Astrocyte (in vitro differentiated cells and primary cell): ENCODE measurements at regions not wholly inside any gene's neighbourhood (a gene's known extent, or its start where the extent isn't known, plus 50 kb on each side); places are given as distances from the start of the nearest gene placed in this dataset.

Source experiments
- DNase-seq: peaks from one replicate; pipeline ENCODE4 v3.0.0-alpha.2; 2010; ENCODE audit warnings: low read depth
- FAIRE-seq: peaks from 2 replicates; lab custom pipeline; 2011; peaks lifted over from hg19 to GRCh38; lab: Jason Lieb, UNC
- H2AFZ ChIP-seq: 2 replicates; pipeline ENCODE4 v1.6.0; 2012; ENCODE audit warnings: low read depth, low read length, inconsistent platforms
- H3K27ac ChIP-seq: 2 replicates; pipeline ENCODE4 v1.5.1; 2011; ENCODE audit warnings: low read depth, low read length, inconsistent platforms
- H3K27me3 ChIP-seq: 2 replicates; pipeline ENCODE4 v1.6.0; 2011; ENCODE audit warnings: low read length, inconsistent platforms; ENCODE audit not compliant: insufficient read depth
- H3K36me3 ChIP-seq: 2 replicates; pipeline ENCODE4 v1.5.1; 2011; ENCODE audit warnings: low read length, inconsistent platforms; ENCODE audit not compliant: insufficient read depth
- H3K4me1 ChIP-seq: 2 replicates; pipeline ENCODE4 v1.5.1; 2011; ENCODE audit warnings: low read length, inconsistent platforms; ENCODE audit not compliant: insufficient read depth
- H3K4me2 ChIP-seq: 2 replicates; pipeline ENCODE4 v1.6.0; 2012; ENCODE audit warnings: low read length, inconsistent platforms
- H3K4me3 ChIP-seq: 2 replicates; pipeline ENCODE4 v1.5.1; 2011; ENCODE audit warnings: low read depth, mild to moderate bottlenecking, low read length, inconsistent platforms; ENCODE audit not compliant: insufficient read depth
- H3K79me2 ChIP-seq: 2 replicates; pipeline ENCODE4 v1.6.0; 2012; ENCODE audit warnings: mild to moderate bottlenecking, low read length, inconsistent platforms; ENCODE audit not compliant: insufficient read depth
- H3K9ac ChIP-seq: 2 replicates; pipeline ENCODE4 v1.6.0; 2012; ENCODE audit warnings: mild to moderate bottlenecking, low read length, inconsistent platforms
- H3K9me3 ChIP-seq: 2 replicates; pipeline ENCODE4 v1.5.1; 2012; ENCODE audit warnings: low read depth, mild to moderate bottlenecking, low read length, inconsistent platforms; ENCODE audit not compliant: insufficient read depth
- H4K20me1 ChIP-seq: 2 replicates; pipeline ENCODE4 v1.6.0; 2012; ENCODE audit warnings: low read length, inconsistent platforms; ENCODE audit not compliant: insufficient read depth
- H3K27ac Mint-ChIP-seq: one replicate; pipeline ENCODE4 v1.8.0; 2021; ENCODE audit warnings: mild to moderate bottlenecking, mixed read lengths; ENCODE audit not compliant: unreplicated experiment
- H3K27me3 Mint-ChIP-seq: one replicate; pipeline ENCODE4 v1.8.0; 2021; ENCODE audit warnings: low read depth, mixed read lengths; ENCODE audit not compliant: unreplicated experiment
- H3K36me3 Mint-ChIP-seq: one replicate; pipeline ENCODE4 v1.8.0; 2021; ENCODE audit warnings: low read depth, mixed read lengths; ENCODE audit not compliant: unreplicated experiment
- H3K4me1 Mint-ChIP-seq: one replicate; pipeline ENCODE4 v1.8.0; 2021; ENCODE audit warnings: low read depth, mixed read lengths; ENCODE audit not compliant: unreplicated experiment
- H3K4me3 Mint-ChIP-seq: one replicate; pipeline ENCODE4 v1.8.0; 2021; ENCODE audit warnings: mild to moderate bottlenecking, moderate library complexity, mixed read lengths; ENCODE audit not compliant: unreplicated experiment
- H3K9me3 Mint-ChIP-seq: one replicate; pipeline ENCODE4 v1.8.0; 2021; ENCODE audit warnings: mild to moderate bottlenecking, mixed read lengths; ENCODE audit not compliant: unreplicated experiment
- EZH2 ChIP-seq: IDR thresholded peaks from 2 replicates; pipeline ENCODE4 v1.6.1; 2012; ENCODE audit warnings: mild to moderate bottlenecking, low read length, inconsistent platforms; ENCODE audit not compliant: insufficient read depth
- TF ChIP-seq, protein P1 (sequence below): IDR thresholded peaks from 2 replicates; pipeline ENCODE4 v1.5.1; 2011; ENCODE audit warnings: low read depth, mild to moderate bottlenecking, inconsistent platforms, low read length, moderate library complexity; ENCODE audit not compliant: insufficient read depth

DNA sequence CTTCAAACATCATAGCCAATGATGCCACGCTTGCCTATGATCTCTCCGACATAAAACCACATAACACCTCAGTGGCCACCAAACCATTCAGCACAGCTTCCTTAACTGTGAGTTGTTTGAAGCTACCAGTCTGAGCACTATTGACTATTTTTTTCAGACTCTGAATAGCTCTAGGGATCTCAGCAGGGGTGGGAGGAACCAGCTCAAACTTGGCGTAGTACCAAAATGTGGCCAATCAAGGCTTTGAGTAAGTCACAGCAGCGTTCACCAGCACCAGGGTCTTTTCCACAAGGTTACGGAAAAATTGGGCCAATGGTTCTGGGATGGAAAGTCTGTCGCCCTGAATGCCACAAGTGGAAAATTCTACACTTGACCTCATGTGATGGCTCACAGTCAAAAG, 70.6 kb downstream of the SMPDL3A start:
- DNase-seq, result no peak
- Histone ChIP-seq H3K27ac (no peak overlapping the region), H3K79me2 (no peaks in the 10 kb centered on the region), H3K36me3 (no peaks in the 10 kb centered on the region), H3K9me3 (no peaks in the 10 kb centered on the region), H3K27me3 (peaks cover 2% of the 10 kb centered on the region), H3K4me1 (no peaks in the 10 kb centered on the region), H3K4me2 (no peak overlapping the region), H2AFZ (no peak overlapping the region), H4K20me1 (no peaks in the 10 kb centered on the region), H3K9ac (no peak overlapping the region), H3K4me3 (no peak overlapping the region)
- H3K4me1 Mint-ChIP-seq, result no peaks in the 10 kb centered on the region
- no peak for TF ChIP-seq EZH2
- TF ChIP-seq, protein P1, sequence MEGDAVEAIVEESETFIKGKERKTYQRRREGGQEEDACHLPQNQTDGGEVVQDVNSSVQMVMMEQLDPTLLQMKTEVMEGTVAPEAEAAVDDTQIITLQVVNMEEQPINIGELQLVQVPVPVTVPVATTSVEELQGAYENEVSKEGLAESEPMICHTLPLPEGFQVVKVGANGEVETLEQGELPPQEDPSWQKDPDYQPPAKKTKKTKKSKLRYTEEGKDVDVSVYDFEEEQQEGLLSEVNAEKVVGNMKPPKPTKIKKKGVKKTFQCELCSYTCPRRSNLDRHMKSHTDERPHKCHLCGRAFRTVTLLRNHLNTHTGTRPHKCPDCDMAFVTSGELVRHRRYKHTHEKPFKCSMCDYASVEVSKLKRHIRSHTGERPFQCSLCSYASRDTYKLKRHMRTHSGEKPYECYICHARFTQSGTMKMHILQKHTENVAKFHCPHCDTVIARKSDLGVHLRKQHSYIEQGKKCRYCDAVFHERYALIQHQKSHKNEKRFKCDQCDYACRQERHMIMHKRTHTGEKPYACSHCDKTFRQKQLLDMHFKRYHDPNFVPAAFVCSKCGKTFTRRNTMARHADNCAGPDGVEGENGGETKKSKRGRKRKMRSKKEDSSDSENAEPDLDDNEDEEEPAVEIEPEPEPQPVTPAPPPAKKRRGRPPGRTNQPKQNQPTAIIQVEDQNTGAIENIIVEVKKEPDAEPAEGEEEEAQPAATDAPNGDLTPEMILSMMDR, result no peak
- no peaks in the 10 kb centered on the region for H3K27me3 Mint-ChIP-seq
- H3K36me3 Mint-ChIP-seq, result no peaks in the 10 kb centered on the region
- no peak overlapping the region for H3K4me3 Mint-ChIP-seq
- FAIRE-seq, result no peak
- no peaks in the 10 kb centered on the region for H3K9me3 Mint-ChIP-seq
- no peak overlapping the region for H3K27ac Mint-ChIP-seq

DNA sequence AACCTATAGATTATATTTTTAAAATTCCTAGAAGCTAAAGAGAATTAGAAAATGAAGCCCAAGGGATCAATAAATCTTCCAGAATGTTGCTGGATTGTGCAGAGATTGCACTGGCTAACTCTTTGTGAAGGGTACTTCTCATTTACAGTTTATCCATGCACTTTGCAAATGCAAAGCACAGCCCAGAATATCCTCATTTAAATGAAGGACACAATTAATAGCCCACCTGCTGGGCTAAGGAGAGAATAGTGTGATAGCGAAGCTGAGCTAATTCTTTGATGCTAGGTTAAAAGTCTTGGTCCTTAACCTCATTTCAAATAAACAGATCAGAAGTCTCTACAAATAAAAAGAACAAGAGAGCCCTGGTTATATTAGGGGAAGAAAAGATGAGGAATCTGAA, 72.5 kb downstream of the SMPDL3A start:
- no peak overlapping the region for H3K27ac ChIP-seq
- Mint-ChIP-seq H3K4me3 (no peak overlapping the region), H3K4me1 (no peaks in the 10 kb centered on the region), H3K27ac (no peak overlapping the region), H3K27me3 (no peaks in the 10 kb centered on the region), H3K36me3 (no peaks in the 10 kb centered on the region), H3K9me3 (no peaks in the 10 kb centered on the region)
- no peak overlapping the region for H2AFZ ChIP-seq
- TF ChIP-seq EZH2, result no peak
- TF ChIP-seq, protein P1, result no peak
- peaks cover 2% of the 10 kb centered on the region for H3K27me3 ChIP-seq
- FAIRE-seq (no peak), DNase-seq (no peak)
- no peaks in the 10 kb centered on the region for H3K36me3 ChIP-seq
- no peak overlapping the region for H3K4me3 ChIP-seq
- no peak overlapping the region for H3K4me2 ChIP-seq
- no peaks in the 10 kb centered on the region for H3K9me3 ChIP-seq
- H3K4me1 ChIP-seq, result no peaks in the 10 kb centered on the region
- H3K9ac ChIP-seq, result no peak overlapping the region
- no peaks in the 10 kb centered on the region for H3K79me2 ChIP-seq
- H4K20me1 ChIP-seq, result no peaks in the 10 kb centered on the region

DNA sequence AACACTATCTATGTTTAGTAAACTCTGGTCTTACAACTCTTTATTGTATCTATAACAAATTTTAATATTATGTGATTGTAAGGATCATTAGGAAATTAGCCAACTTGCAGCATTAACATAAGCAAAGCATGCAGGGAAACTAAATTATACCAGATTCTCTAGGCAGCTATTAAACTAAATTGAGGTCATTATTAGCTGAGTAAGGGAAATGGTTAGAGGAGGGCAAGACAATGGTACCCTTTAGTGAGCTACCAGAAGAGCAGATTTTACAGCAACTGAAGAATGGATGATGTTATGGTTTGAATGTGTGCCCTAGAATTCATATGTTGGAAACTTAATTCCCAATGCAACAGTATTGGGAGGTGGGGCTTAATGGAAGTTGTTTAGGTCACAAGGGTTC, 79.1 kb downstream of the SMPDL3A start:
- H3K79me2 ChIP-seq, result no peaks in the 10 kb centered on the region
- Mint-ChIP-seq H3K4me1 (no peaks in the 10 kb centered on the region), H3K36me3 (no peaks in the 10 kb centered on the region), H3K9me3 (no peaks in the 10 kb centered on the region), H3K27me3 (no peaks in the 10 kb centered on the region), H3K4me3 (no peak overlapping the region), H3K27ac (no peak overlapping the region)
- H3K9me3 ChIP-seq, result no peaks in the 10 kb centered on the region
- no peaks in the 10 kb centered on the region for H3K36me3 ChIP-seq
- H3K27ac ChIP-seq, result no peak overlapping the region
- no peak overlapping the region for H3K9ac ChIP-seq
- H3K4me3 ChIP-seq, result no peak overlapping the region
- H3K4me1 ChIP-seq, result no peaks in the 10 kb centered on the region
- H3K27me3 ChIP-seq, result peaks cover 2% of the 10 kb centered on the region
- TF ChIP-seq, protein P1, result no peak
- no peak for TF ChIP-seq EZH2
- no peaks in the 10 kb centered on the region for H4K20me1 ChIP-seq
- FAIRE-seq (no peak), DNase-seq (no peak)
- no peak overlapping the region for H2AFZ ChIP-seq
- no peak overlapping the region for H3K4me2 ChIP-seq
